DOHH2 (cell line): ENCODE measurements at regions not wholly inside any gene's neighbourhood (a gene's known extent, or its start where the extent isn't known, plus 50 kb on each side); places are given as distances from the start of the nearest gene placed in this dataset.

ENCODE experiments used
- EZH2phosphoT487 ChIP-seq: fragments of 200-600 bp; sonication (generic); IDR thresholded peaks from 2 replicates; pipeline ENCODE4 v1.6.1; 2017; ENCODE audit warnings: borderline replicate concordance, mild to moderate bottlenecking, antibody characterized with exemption, low read length, moderate library complexity, mixed read lengths
- TF ChIP-seq, protein P1 (sequence below): fragments of 200-600 bp; sonication (generic); IDR thresholded peaks from one replicate; pipeline ENCODE4 v1.5.1; 2014; ENCODE audit warnings: antibody characterized with exemption, mild to moderate bottlenecking, low read depth, low read length; ENCODE audit not compliant: poor library complexity, severe bottlenecking

DNA sequence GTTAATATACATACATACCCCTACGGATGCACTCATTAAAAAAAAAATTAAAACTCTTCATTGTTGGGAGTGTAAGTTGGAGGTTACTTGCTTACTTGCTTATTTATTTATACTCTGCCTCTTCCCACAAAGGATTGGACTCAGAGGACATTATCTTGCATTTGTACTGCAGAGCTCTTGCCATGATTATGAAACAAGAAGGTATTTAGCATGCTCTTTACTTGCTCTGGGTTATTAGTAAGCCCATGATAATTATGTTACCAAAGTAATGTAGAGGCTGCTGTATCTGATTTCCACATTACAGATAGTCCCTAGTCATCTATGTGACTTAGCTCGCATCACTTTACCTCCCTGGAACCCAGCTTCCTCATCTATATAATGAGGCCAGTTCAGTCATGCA is 355.1 kb upstream of the PTBP2 start:
- TF ChIP-seq, protein P1, sequence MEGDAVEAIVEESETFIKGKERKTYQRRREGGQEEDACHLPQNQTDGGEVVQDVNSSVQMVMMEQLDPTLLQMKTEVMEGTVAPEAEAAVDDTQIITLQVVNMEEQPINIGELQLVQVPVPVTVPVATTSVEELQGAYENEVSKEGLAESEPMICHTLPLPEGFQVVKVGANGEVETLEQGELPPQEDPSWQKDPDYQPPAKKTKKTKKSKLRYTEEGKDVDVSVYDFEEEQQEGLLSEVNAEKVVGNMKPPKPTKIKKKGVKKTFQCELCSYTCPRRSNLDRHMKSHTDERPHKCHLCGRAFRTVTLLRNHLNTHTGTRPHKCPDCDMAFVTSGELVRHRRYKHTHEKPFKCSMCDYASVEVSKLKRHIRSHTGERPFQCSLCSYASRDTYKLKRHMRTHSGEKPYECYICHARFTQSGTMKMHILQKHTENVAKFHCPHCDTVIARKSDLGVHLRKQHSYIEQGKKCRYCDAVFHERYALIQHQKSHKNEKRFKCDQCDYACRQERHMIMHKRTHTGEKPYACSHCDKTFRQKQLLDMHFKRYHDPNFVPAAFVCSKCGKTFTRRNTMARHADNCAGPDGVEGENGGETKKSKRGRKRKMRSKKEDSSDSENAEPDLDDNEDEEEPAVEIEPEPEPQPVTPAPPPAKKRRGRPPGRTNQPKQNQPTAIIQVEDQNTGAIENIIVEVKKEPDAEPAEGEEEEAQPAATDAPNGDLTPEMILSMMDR: no peak
- no peak for TF ChIP-seq EZH2phosphoT487
